RPMI7951 (cell line): ENCODE measurements at regions not wholly inside any gene's neighbourhood (a gene's known extent, or its start where the extent isn't known, plus 50 kb on each side); places are given as distances from the start of the nearest gene placed in this dataset.

Source experiments
- DNase-seq: peaks from one replicate; pipeline ENCODE4 v3.0.0-alpha.2; 2012; ENCODE audit warnings: low read depth

- DNase-seq, result no peak
Measured at GRCh38 chr6:81475646-81476045, 276.8 kb downstream of the TENT5A start.

GRCh38 chr6:81465859-81466258 is 286.6 kb downstream of the TENT5A start:
- peak; percentile 4 for DNase-seq

GRCh38 chr6:81456416-81456815 is 296.1 kb downstream of the TENT5A start:
- DNase-seq, result no peak

- DNase-seq, result no peak
Measured at GRCh38 chr6:81455641-81456040, 296.8 kb downstream of the TENT5A start.

GRCh38 chr6:81451787-81452186 is 300.7 kb downstream of the TENT5A start:
- peak; percentile 71 for DNase-seq

- DNase-seq, result peak; percentile 47
Measured at GRCh38 chr6:81450180-81450579, 302.3 kb downstream of the TENT5A start.

GRCh38 chr6:81446509-81446908 is 306.0 kb downstream of the TENT5A start:
- DNase-seq, result no peak

- DNase-seq, result no peak
Measured at GRCh38 chr6:81439417-81439816, 313.1 kb downstream of the TENT5A start.

- DNase-seq, result no peak
Measured at GRCh38 chr6:81436990-81437389, 315.5 kb downstream of the TENT5A start.

GRCh38 chr6:81413306-81413705 is 339.2 kb downstream of the TENT5A start:
- DNase-seq, result no peak

- peak; percentile 8 for DNase-seq
Measured at GRCh38 chr6:81401970-81402690, 350.4 kb downstream of the TENT5A start.

- no peak for DNase-seq
Measured at GRCh38 chr6:81396916-81397315, 355.6 kb downstream of the TENT5A start.

- DNase-seq, result no peak
Measured at GRCh38 chr6:81387163-81387562, 365.3 kb downstream of the TENT5A start.

GRCh38 chr6:81384921-81385320 is 367.6 kb downstream of the TENT5A start:
- DNase-seq, result no peak

- no peak for DNase-seq
Measured at GRCh38 chr6:81383472-81383871, 369.0 kb downstream of the TENT5A start.

GRCh38 chr6:81382852-81383251 is 369.6 kb downstream of the TENT5A start:
- DNase-seq, result no peak

- DNase-seq, result no peak
Measured at GRCh38 chr6:81381382-81381916, 371.0 kb downstream of the TENT5A start.

GRCh38 chr6:81380718-81381338 is 371.7 kb downstream of the TENT5A start:
- DNase-seq, result no peak

GRCh38 chr6:81376745-81377144 is 375.7 kb downstream of the TENT5A start:
- no peak for DNase-seq

- DNase-seq, result no peak
Measured at GRCh38 chr6:81373414-81373813, 379.1 kb downstream of the TENT5A start.

- DNase-seq, result no peak
Measured at GRCh38 chr6:81371930-81372329, 380.6 kb downstream of the TENT5A start.

- DNase-seq, result no peak
Measured at GRCh38 chr6:81366972-81367371, 385.5 kb downstream of the TENT5A start.

GRCh38 chr6:81362246-81362645 is 390.2 kb downstream of the TENT5A start:
- DNase-seq, result no peak
